HG03565 (cell line): ENCODE measurements at regions not wholly inside any gene's neighbourhood (a gene's known extent, or its start where the extent isn't known, plus 50 kb on each side); places are given as distances from the start of the nearest gene placed in this dataset.

Experiments
- ATAC-seq: cut with Tn5 transposase; IDR thresholded peaks from one replicate; pipeline ENCODE4 v1.9.1; 2021; ENCODE audit warnings: mild to moderate bottlenecking, moderate library complexity; ENCODE audit not compliant: unreplicated experiment

DNA sequence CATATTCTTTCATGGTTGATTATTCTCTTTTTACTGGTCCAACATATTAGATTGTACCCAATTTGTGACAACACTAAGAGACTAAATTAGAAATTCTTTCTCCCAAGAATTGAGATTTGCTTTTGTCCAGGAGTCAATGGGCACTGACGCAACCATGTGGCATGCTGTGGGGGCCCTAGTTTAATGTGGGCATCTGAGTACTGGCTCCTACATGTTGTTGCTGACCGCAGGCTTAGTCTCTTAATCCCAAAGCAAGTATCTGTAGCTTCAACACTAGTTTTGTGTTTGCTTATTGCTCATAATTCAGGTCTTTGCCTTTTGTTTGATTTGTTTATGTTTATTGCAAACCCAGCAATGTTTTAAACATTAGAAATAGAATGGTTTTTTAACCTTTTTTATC lies 263.4 kb upstream of the NDST4 start:
- ATAC-seq, result no peak

DNA sequence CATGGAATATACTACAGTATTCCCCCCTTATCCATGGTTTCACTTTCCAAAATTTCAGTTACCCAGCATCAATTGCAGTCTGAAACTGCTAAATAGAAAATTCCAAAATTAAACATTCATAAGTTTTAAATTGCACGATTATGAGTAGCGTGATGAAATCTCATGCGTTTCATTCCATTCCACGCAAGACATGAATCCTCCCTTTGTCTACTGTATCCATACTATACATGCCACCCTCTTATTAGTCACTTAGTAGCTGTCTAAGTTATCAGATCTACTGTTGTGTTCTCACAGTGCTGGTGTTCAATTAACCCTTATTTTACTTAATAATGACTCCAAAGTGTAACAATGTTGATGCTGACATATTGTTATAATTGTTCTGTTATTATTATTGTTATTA lies 261.2 kb upstream of the NDST4 start:
- ATAC-seq, result no peak

DNA sequence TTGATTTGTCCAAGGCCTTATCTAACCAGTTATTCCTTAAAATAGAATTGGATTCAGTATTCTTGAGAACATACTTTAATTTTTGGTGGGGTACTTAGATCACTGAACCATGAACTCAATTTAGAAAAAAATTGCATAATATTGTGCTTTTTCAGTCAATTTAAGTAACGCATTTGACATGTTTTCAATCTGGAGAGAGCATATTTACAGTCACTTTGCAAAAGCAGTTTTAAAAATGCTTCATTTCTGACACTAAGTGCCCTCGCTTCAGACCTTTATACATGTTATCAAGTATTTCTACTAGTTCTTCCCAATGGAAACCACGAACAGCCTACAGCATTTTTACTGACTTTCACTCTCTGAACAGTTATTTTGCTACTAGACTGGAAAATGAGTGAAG lies 257.1 kb upstream of the NDST4 start:
- no peak for ATAC-seq

DNA sequence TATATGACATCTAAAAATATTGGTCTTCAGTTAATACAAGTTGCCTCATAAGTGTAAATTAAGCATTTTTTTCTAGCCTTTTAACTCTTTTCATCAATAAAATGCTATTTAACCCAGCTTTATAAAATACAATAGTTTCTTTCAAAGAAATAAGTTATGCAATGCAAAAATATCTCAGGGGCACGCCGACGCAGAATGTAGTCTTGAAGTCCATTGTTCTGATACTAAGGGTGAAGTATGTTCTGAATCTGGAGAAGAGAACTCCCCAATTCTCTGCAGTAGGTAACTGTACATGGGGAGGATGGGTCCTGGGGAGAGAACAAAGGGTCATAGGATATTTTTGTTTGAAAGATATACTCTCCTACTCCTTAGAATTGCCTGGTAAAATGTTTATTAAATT lies 256.6 kb upstream of the NDST4 start:
- no peak for ATAC-seq

DNA sequence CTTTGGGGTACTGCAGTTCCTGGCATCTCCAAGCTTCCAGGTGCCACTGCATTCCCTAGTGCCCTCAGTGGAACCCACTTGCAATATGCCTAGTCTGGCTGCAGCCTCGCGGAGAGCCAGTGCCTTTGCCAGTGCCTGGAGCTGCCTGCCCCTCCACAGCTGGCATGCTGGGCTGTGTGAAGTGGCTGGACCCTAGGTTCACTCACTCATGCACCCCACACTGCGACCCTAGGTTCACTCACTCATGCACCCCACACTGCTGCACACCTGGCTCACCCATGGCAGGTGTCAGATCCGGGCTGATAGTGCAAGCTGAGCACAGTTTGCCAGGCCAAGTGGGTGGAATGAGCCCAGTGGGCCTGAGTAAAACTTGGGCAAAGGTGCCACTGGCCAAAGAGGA lies 253.0 kb upstream of the NDST4 start:
- no peak for ATAC-seq

DNA sequence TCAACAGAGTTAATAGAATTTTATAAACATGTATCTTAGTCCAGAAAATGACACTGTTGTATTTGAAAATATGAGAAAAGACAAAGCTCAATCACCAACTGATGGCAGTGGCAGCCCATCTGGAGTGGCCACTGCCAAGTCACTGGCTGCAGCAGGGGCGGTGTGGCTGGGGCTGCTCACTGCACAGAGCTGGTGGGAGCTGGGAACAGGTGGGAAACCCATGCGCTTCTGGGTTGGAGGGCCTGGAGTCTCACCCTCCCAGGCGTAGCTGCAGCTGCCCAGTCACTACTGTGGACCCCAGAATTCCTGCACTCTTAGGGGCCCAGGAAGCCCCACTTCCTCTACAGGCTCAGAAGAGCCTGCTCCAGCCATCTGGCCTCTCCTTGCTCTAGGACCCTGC lies 251.8 kb upstream of the NDST4 start:
- ATAC-seq, result no peak

DNA sequence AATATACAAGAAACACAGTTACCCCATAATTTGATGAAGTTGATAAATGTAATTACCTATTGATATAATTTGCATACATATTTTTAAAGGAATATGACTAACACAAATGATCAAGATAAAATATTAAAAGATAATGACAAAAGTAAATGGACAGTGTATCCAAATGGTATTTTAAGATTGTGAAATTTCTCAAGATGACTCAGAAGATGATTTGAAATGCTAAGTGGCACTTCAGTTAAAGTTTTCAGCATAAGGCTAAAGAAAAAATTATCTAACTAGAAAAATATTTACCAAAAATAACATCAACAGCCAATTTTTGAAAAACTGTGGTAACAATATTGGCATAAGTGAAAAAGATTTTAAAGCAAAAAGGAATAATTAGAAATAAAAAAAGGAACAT lies 248.4 kb upstream of the NDST4 start:
- no peak for ATAC-seq

DNA sequence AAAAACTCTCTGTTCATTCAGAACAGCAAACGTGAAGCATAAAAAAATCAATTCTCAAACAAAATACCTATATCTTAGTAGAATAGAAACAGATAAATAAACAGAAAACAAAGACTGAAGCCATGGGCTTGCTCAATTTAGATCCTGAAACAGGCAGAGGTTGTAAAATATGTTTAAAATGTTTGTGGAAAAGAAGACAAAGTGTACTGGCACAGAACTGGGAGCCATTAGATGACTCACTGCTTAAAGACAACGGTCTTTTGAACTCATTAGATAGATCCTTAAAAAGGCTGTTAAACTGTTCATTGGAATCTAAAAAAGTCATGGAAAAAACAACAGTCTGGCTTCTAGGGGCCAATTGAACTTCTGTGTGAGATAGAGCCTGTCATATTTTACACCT lies 247.0 kb upstream of the NDST4 start:
- no peak for ATAC-seq

DNA sequence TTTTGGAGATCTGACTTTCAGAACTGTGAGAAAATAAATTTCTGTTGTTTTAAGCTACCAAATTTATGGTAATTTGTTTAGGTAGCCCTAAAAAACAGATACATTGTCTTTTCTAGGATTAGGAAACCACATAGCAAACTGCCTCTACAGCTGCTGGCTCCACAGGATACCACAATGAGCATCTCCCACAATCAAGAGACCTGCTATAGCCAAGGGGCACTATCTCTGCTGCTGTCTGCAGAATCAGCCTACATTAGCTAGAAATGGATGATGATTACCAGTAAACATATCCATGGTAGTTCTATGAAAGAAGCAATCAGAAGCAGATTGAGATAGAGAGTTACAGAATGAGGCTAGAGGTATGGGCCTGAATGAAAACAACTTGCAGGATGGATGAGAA lies 244.4 kb upstream of the NDST4 start:
- ATAC-seq, result no peak

DNA sequence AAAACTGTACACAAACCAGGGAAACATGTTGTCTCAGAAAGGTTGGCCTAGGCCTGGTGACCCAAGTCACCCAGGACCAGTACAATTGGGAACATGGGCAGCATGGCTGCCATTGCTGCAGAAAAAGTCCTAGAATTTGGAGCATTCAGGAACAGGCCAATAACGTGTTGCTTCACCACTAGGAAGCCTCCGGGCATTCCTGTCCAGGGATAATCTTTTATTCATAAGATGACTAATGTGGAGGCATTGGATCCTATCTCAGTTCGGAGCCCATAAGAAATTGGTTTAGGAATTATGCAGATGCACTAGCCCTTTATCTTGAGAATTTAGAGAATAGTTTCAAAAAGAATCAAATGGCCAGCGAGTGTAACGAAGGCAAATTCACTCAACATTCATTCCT lies 242.8 kb upstream of the NDST4 start:
- no peak for ATAC-seq

DNA sequence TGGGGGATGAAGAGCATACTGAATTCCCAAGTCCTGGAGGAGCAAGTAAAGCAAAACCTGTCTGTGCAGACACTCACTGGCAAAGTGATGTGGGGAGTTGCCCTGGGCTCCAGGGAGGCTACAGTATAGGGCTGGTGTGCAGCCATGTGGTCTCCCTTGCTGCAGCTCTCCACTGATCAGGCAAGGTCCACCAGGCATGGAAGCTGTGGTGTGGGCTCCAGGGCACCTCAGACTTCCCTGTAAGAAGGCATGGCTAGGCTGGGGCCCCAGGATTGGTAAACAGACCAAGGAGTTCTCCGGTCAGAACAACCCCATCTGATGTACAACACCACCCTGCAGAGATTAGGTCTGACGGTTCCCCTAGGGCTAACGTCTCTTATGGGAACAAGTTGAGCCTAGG lies 241.9 kb upstream of the NDST4 start:
- ATAC-seq, result no peak

DNA sequence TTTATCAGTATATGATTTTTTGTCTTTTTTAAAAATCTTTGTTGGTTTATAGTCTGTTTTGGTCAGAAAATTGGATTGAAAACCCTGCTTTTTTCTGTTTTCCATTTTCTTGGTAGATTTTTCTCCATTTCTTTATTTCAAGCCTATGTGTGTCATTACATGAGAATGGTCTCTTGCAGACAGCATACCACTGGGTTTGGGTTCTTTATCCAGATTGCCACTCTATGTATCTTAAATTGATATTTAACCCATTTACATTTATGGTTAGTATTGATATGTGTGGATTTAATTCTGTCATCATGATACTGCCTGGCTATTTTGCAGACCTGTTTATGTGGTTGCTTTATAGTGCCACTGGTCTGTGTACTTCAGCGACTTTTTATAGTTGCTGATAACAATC lies 239.9 kb upstream of the NDST4 start:
- ATAC-seq, result no peak

DNA sequence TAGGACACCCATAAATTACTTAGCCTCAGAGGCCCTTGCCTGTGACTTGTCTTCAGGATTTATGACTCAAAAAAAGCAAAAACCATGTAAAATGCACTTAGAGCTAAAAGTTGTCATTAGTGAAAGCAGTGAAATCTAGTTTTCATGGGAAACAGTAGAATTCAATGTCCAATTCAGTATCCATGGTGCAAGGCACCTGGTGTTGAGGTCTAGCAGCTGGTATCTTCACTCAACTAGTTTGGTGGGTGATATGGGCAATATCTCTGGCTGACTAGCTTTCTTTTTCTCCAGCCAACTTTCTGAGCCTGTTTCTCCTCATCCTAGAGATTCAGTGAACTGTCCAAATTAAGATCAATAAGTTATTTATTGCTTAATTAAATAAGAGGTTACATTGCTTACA lies 229.8 kb upstream of the NDST4 start:
- no peak for ATAC-seq

DNA sequence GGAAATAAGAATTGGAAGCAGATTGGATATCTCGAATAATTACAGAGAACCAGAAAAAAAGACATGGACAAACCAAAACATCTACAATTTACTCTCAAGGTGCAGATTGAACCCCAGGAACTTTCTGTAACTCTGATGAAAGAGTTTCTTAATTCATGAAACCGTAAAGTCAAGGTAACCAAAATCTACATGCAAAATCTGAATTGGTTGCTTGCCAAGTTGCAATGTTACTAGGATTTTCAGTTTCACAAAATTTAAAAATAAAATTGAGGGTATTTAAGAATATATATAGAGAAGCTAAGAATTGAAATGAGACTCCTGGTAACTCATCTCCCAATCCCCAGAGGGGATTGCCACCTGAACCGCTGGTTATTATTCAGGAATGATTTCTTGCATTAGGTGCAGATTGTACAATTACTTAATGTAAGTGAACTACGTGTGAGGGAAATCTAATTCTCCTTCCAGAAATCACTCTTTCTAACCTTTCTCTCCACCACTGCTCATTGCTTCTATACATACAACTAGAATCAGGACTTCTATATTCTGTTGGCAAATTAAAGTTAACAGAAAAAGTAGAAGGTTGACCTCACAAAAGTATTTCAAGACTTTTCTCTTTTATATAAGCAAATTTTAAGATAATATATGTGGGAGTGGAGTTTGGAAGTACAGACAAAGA lies 221.5 kb upstream of the NDST4 start:
- no peak for ATAC-seq

DNA sequence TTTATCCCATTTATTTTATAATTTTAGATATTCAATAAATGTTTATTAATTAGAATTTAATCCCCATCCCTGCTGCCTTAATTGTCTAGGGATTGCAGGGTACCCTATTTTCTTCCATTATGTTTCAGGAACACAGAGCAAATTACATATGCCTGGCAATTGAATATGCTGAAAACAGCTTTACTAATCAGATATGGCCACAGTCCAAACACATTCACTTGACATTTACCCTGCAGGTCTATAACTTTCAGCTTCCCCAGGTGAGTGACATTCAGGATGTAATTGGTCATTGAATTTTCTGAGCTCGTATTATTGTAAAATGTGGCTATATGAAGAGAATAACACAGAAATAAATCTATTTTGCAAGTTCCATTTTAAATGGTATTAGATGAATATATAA lies 218.7 kb upstream of the NDST4 start:
- ATAC-seq, result no peak

DNA sequence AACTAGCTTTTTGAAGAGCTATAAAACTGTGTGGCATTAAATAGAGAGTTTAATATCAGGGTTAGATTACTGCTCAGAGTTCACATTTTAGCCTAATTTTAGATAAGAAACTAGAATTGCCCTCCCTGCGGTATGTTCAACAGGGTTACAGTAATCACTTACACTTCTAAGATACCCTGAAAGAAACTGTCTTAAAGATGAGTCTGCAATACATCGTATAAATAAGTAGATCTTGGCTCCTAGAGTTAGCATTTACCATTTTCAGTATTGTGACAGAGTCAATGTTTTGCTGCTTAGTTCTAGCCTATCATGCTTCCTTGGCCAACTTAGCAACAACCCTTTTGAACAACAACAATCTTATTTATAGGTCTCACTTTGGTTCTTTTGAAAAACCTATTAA lies 217.8 kb upstream of the NDST4 start:
- no peak for ATAC-seq

DNA sequence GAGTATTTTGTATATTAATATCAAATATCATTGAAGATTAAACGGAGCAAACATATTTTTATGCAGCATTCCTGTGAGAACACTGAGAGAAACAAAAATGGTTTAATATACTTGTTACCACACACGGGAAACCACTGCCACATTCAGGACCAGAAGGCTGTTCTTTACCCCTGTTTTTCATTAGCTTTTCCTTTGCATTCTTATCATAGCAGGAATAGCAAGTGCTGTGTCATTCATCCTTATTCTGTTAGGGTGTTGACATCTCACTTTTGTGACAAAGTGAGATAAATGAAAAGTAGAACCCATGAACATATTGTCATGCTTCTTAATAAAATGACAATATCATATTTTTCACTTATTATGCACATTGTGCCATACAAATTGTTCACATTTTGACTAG lies 212.4 kb upstream of the NDST4 start:
- no peak for ATAC-seq

DNA sequence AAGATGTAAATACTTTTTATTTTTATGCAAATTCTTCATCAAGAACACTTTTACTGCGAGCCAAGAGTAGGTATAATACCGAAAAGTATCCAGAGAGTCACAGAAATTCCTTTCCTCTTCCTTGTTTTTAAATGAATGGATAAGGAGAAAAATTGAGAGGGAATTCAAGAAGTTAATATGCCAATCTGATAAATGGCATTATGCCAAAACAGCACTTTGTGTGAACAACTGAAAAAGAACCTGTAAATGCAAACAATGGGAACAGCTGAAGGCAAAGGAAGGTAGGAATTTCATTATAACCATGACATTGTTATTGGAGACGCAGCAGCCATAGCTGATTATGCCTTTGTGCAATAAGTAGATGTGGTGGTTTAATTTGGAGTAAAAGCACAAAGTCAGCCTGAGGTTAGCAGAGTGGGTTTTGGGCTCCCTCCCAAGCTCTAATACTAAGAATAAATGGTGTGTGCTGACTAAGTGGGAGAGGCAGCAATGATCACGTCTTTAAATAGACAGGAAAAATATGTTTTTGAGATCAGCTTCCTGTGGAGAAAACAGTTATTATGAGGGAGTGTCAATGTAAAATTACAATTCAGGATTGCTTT lies 209.8 kb upstream of the NDST4 start:
- ATAC-seq, result no peak

DNA sequence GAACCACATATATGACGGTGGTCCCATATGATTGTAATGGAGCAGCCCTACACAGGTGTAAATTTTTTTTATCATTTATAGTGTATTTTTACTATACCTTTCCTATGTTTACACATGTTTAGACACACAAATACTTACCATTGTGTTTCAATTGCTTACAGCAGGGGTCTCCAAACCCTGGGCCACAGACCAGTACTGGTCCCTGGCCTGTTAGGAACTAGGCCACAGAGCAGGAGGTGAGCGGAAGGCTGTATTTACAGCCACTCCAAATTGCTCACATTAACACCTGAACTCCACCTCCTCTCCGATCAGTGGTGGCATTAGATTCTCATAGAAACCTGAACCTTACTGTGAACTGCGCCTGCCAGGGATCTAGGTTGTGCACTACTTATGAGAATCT lies 201.8 kb upstream of the NDST4 start:
- ATAC-seq, result no peak

DNA sequence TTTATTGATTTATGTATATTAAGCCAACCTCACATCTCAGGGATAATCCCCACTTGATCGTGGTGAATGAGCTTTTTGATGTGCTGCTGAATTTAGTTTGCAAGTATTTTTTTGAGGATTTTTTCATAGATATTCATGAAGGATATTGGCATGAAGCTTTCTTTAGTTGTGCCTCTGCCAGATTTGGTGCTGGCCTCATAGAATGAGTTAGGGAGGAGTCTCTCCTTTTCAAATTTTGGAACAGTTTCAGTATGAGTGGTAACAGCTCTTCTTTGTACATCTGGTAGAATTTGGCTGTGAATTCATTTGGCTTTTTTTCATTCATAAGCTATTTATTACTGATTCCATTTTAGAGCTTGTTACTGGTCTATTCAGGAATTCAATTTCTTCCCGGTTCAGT lies 197.2 kb upstream of the NDST4 start:
- no peak for ATAC-seq

DNA sequence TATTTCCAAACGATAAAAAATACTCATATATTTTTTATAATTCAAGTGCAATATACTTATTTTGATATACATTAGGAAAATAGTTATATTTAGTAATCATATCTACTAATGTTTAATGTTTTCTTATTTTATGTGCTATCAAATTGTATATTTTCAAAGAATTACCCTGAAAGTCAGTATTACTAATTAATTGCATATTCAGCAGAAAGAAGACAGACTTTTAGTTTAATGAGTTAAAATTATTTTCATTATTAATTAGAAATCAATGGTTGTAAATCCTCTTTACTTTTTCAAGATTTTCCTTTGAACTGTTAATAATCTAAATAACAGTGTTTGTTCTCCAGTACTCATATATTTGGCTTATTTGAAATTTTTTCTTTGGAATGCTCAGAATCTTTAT lies 181.3 kb upstream of the NDST4 start:
- ATAC-seq, result no peak

DNA sequence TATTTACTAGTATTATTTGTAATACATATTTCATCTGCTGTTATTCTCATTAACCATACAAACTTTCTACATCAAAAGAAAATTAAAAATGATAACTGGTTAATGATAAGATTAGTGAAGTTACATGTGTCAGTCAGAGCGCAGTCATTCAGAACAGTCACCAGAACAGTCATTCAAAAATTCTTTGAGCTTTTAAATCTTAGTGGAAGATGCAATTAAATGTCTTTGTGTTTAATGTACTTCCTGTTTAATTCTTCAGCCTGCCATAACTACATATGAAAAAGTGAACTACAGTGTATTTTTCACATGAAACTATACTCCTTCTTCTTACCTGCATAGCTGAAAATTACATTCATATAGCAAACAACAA lies 179.7 kb upstream of the NDST4 start:
- no peak for ATAC-seq

DNA sequence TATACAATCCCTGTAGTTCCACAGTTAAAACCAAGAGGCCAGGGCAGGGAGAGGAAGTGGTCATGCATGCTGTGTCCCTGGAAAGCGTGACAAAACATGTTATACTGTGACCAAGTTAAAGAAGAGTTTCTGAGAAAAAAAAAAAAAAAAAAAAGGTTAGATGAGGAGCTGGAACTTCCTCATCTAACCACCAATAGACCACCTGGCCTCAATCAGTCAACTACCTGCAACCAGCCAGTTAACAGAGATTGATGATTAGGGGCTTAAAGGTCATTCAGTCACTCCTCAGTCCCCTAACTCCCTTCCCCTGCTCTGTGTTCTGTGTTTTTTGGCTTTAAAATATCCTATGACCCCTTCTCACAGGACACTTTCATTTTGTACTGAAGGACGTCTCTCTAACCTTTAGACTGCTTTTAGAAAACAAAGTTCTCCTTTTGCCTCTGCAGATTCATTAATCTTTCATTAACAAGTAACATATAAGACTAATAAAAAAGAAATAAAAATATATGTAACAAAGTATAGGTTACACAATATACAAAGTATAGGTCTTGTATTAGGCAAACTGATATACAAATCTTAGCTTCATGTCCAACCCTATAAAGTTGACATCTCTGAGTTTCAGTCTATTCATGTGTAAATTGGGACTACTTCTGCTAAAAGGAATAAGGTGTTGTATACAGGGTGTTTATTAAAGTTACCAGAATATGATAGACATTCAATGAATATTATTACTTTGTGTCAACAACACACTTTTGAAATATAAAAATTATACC lies 179.1 kb upstream of the NDST4 start:
- ATAC-seq, result no peak
